GM11168 (cell line): ENCODE measurements at regions not wholly inside any gene's neighbourhood (a gene's known extent, or its start where the extent isn't known, plus 50 kb on each side); places are given as distances from the start of the nearest gene placed in this dataset.

Experiments
- in situ Hi-C: fragments of 300-500 bp; cut with MboI; formaldehyde crosslinking; loops from one replicate; pipeline ENCODE4 v1.12.0; 2022; ENCODE audit warnings: low sequenced_read_pairs; ENCODE audit not compliant: unreplicated experiment

GRCh38 chr2:15748736-15749323, 157.2 kb downstream of the DDX1 start:
- in situ Hi-C loops: no loop called here

- in situ Hi-C loops: loop anchor here (25.0 kb wide), 1 partner anchor 112 kb away; no protein-coding TSS in a partner anchor
Measured at GRCh38 chr2:15749460-15750432, 158.1 kb downstream of the DDX1 start.

GRCh38 chr2:15750433-15750814, 158.8 kb downstream of the DDX1 start:
- in situ Hi-C loops: loop anchor here (25.0 kb wide), 1 partner anchor 113 kb away; no protein-coding TSS in a partner anchor

- in situ Hi-C loops: loop anchor here (25.0 kb wide), 1 partner anchor 114 kb away; no protein-coding TSS in a partner anchor
Measured at GRCh38 chr2:15750822-15751329, 159.2 kb downstream of the DDX1 start.

GRCh38 chr2:15751477-15751876, 159.8 kb downstream of the DDX1 start:
- in situ Hi-C loops: loop anchor here (25.0 kb wide), 1 partner anchor 114 kb away; no protein-coding TSS in a partner anchor

GRCh38 chr2:15752552-15753232, 161.0 kb downstream of the DDX1 start:
- in situ Hi-C loops: loop anchor here (25.0 kb wide), 1 partner anchor 115 kb away; no protein-coding TSS in a partner anchor

GRCh38 chr2:15753233-15753798, 161.6 kb downstream of the DDX1 start:
- in situ Hi-C loops: loop anchor here (25.0 kb wide), 1 partner anchor 116 kb away; no protein-coding TSS in a partner anchor

- in situ Hi-C loops: loop anchor here (25.0 kb wide), 1 partner anchor 117 kb away; no protein-coding TSS in a partner anchor
Measured at GRCh38 chr2:15753811-15754702, 162.4 kb downstream of the DDX1 start.

GRCh38 chr2:15754703-15755099, 163.0 kb downstream of the DDX1 start:
- in situ Hi-C loops: loop anchor here (25.0 kb wide), 1 partner anchor 117 kb away; no protein-coding TSS in a partner anchor

GRCh38 chr2:15755528-15755927, 163.9 kb downstream of the DDX1 start:
- in situ Hi-C loops: loop anchor here (25.0 kb wide), 1 partner anchor 118 kb away; no protein-coding TSS in a partner anchor

GRCh38 chr2:15756011-15756550, 164.4 kb downstream of the DDX1 start:
- in situ Hi-C loops: loop anchor here (25.0 kb wide), 1 partner anchor 119 kb away; no protein-coding TSS in a partner anchor

- in situ Hi-C loops: loop anchor here (25.0 kb wide), 1 partner anchor 120 kb away; no protein-coding TSS in a partner anchor
Measured at GRCh38 chr2:15756882-15757819, 165.5 kb downstream of the DDX1 start.

- in situ Hi-C loops: loop anchor here (25.0 kb wide), 1 partner anchor 121 kb away; no protein-coding TSS in a partner anchor
Measured at GRCh38 chr2:15757820-15758586, 166.3 kb downstream of the DDX1 start.

- in situ Hi-C loops: loop anchor here (25.0 kb wide), 1 partner anchor 122 kb away; no protein-coding TSS in a partner anchor
Measured at GRCh38 chr2:15758848-15759247, 167.2 kb downstream of the DDX1 start.

GRCh38 chr2:15759385-15759784, 167.7 kb downstream of the DDX1 start:
- in situ Hi-C loops: loop anchor here (25.0 kb wide), 1 partner anchor 122 kb away; no protein-coding TSS in a partner anchor

- in situ Hi-C loops: loop anchor here (25.0 kb wide), 1 partner anchor 122 kb away; no protein-coding TSS in a partner anchor
Measured at GRCh38 chr2:15759791-15760190, 168.1 kb downstream of the DDX1 start.
